ENCODE measurements at regions not wholly inside any gene's neighbourhood (a gene's known extent, or its start where the extent isn't known, plus 50 kb on each side); places are given as distances from the start of the nearest gene placed in this dataset.

GRCh38 chr11:28735511-28735910 lies 627.3 kb downstream of the METTL15 start:
- TF ChIP-seq ZNF274 (IDR thresholded peaks at IDR 0.05; ENCODE audit: low read depth, low read length) (no peak), YY1 (IDR thresholded peaks at IDR 0.05; ENCODE audit: insufficient read depth, insufficient read length) (no peak)

Measured in NT2/D1 (cell line).